Fibroblast of lung (primary cell): ENCODE measurements at regions not wholly inside any gene's neighbourhood (a gene's known extent, or its start where the extent isn't known, plus 50 kb on each side); places are given as distances from the start of the nearest gene placed in this dataset.

Experiments used
- DNase-seq, 2 donors: peaks; one replicate each; pipeline versions ENCODE4 v3.0.0 to v3.0.0-alpha.2; 2010; ENCODE audit warnings: low read depth in 2 of 2
- H2AFZ ChIP-seq: 2 replicates; pipeline ENCODE4 v1.5.1; 2012; ENCODE audit warnings: low read length, control low read depth, inconsistent platforms
- H3K27ac ChIP-seq: 2 replicates; pipeline ENCODE4 v1.5.1; 2011; ENCODE audit warnings: low read length, control low read depth; ENCODE audit not compliant: insufficient read depth
- H3K27me3 ChIP-seq: 2 replicates; pipeline ENCODE4 v1.5.1; 2011; ENCODE audit warnings: mild to moderate bottlenecking, low read length; ENCODE audit not compliant: control insufficient read depth, insufficient read depth
- H3K36me3 ChIP-seq: 2 replicates; pipeline ENCODE4 v1.5.1; 2011; ENCODE audit warnings: low read length; ENCODE audit not compliant: control insufficient read depth, insufficient read depth
- H3K4me1 ChIP-seq: 2 replicates; pipeline ENCODE4 v1.5.1; 2011; ENCODE audit warnings: low read length; ENCODE audit not compliant: control insufficient read depth, insufficient read depth; ENCODE audit errors: extremely low read depth
- H3K4me2 ChIP-seq: 2 replicates; pipeline ENCODE4 v1.5.1; 2011; ENCODE audit warnings: low read length, control low read depth; ENCODE audit not compliant: insufficient read depth; ENCODE audit errors: extremely low read depth
- H3K4me3 ChIP-seq, 4 experiments: fragments of 200-600 bp in 1 of 4; sonication (generic) in 1 of 4; replicated peaks in 1 of 4; 2 replicates each; pipeline ENCODE4 v1.5.1; 2011 to 2016; ENCODE audit warnings: low read length in 4 of 4, low read depth in 3 of 4, mild to moderate bottlenecking in 3 of 4, control low read depth in 2 of 4, inconsistent platforms in 1 of 4, mixed read lengths in 1 of 4; ENCODE audit not compliant: insufficient read depth in 1 of 4; ENCODE audit errors: control extremely low read depth in 1 of 4
- H3K79me2 ChIP-seq: 2 replicates; pipeline ENCODE4 v1.5.1; 2012; ENCODE audit warnings: mild to moderate bottlenecking, low read length, inconsistent platforms; ENCODE audit not compliant: control insufficient read depth, insufficient read depth
- H3K9ac ChIP-seq: 2 replicates; pipeline ENCODE4 v1.5.1; 2011; ENCODE audit warnings: mild to moderate bottlenecking, low read length, control low read depth; ENCODE audit not compliant: insufficient read depth
- H3K9me3 ChIP-seq: 2 replicates; pipeline ENCODE4 v1.5.1; 2012; ENCODE audit warnings: low read depth, low read length; ENCODE audit not compliant: control insufficient read depth, insufficient read depth
- H4K20me1 ChIP-seq: 2 replicates; pipeline ENCODE4 v1.5.1; 2011; ENCODE audit warnings: low read length; ENCODE audit not compliant: control insufficient read depth, insufficient read depth; ENCODE audit errors: extremely low read depth
- EZH2 ChIP-seq: IDR thresholded peaks from 2 replicates; pipeline ENCODE4 v1.5.1; 2012; ENCODE audit warnings: low read length, control low read depth, mild to moderate bottlenecking; ENCODE audit errors: missing control alignments
- TF ChIP-seq, protein P1 (sequence below), 2 donors: IDR thresholded peaks in 1 of 2; conservative IDR thresholded peaks in 1 of 2; 1 replicate in 1 of 2; 2 replicates in 1 of 2; pipeline ENCODE4 v1.5.1; 2011 to 2012; ENCODE audit warnings: low read length in 2 of 2, control low read depth in 1 of 2, inconsistent platforms in 1 of 2, low read depth in 1 of 2, mild to moderate bottlenecking in 1 of 2

DNA sequence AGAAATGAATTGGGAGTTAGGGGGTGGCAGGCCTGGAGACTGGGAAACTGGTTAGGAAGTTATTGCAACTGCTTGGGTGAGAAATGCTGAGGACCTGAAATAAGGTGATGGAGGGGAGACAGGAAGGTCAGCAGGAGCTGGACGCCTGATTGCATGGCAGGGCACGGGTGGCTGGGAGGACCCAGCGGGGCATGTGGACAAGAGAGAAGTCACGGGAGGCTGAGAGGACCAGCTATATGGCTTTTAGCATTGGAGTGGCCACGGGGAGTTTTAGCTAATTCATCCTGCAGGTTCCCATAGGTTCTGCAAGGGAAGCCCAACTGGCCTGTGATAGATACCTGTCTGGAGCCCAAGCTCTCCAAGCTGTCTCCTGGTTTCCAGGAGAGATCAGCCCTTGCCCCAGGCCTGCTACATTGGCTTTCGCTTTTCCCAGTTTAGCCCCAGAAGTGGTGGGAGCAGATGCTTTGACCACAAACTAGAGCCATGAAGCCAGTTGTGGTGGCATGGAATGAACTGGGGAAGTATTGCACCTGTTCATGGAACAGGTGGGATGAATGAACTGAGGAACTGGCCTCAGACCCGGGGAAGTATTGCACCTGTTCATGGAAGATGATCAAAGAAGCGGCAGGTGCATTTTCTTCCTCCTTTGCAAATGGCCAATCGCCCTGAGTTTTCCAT, 93.6 kb upstream of the TAF1B start:
- Histone ChIP-seq H3K4me3 (no peak overlapping the region), H3K4me1 (peaks cover 18% of the 10 kb centered on the region), H3K9me3 (no peaks in the 10 kb centered on the region), H3K27ac (no peak overlapping the region), H3K79me2 (no peaks in the 10 kb centered on the region), H3K36me3 (no peaks in the 10 kb centered on the region), H3K4me2 (no peak overlapping the region), H4K20me1 (no peaks in the 10 kb centered on the region), H3K27me3 (no peaks in the 10 kb centered on the region), H3K9ac (no peak overlapping the region), H2AFZ (no peak overlapping the region)
- no peak for DNase-seq
- TF ChIP-seq EZH2 = no peak
- TF ChIP-seq, protein P1, sequence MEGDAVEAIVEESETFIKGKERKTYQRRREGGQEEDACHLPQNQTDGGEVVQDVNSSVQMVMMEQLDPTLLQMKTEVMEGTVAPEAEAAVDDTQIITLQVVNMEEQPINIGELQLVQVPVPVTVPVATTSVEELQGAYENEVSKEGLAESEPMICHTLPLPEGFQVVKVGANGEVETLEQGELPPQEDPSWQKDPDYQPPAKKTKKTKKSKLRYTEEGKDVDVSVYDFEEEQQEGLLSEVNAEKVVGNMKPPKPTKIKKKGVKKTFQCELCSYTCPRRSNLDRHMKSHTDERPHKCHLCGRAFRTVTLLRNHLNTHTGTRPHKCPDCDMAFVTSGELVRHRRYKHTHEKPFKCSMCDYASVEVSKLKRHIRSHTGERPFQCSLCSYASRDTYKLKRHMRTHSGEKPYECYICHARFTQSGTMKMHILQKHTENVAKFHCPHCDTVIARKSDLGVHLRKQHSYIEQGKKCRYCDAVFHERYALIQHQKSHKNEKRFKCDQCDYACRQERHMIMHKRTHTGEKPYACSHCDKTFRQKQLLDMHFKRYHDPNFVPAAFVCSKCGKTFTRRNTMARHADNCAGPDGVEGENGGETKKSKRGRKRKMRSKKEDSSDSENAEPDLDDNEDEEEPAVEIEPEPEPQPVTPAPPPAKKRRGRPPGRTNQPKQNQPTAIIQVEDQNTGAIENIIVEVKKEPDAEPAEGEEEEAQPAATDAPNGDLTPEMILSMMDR (conservative IDR thresholded peaks at IDR 0.05 in 1 of 2, IDR thresholded peaks at IDR 0.05 in 1 of 2; ENCODE audit: low read depth in 1 of 2, low read length in 2 of 2) = no peak

DNA sequence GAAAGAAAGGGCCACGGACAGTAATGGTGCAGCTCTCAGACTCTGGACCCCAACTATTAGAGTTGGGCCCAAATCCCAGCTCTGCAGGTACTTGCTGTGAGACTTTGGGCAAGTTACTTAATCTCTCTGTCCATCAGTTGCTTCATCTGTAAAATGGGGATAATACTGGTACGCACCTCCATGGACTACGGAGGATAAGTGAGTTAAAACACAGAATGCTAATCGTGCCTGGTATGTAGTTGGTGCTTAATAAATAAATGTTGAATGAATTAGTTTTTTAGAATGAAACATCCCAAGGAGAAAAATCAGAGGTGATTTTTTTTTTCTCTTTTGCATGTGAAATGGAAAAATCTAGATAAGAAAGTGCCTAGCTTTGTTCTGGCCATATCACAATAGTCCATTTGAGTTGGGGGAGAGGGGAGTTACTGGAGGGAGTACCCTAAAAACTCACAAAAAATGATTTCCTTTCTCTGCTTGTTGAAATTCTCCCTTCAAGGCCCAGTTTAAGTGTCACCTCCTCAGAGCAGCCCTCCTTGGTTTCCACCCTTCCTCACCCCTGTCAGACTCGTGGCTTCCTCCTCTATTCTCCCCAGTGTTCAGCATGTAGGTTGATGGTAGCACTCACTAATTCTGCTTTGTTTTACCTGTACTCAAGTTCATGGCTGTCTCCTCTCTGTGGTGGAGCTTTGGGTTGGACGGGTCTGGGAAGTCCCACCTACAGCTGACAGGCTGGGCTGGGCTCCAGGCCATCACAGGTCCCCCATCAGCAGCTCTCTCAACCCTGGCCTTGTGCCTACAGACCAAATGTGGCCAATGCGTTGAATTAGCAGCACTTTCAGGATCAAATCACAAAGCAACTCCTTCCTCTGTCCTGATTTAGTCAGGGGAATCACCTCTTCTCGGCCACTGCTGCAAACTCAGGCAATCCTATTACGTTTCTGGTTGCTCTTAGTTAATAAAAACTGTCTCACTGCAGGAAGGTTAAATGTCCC, 92.8 kb upstream of the TAF1B start:
- H3K4me2 ChIP-seq = no peak overlapping the region
- no peak overlapping the region for H3K4me3 ChIP-seq
- H3K4me1 ChIP-seq = peaks cover 18% of the 10 kb centered on the region
- H3K79me2 ChIP-seq = no peaks in the 10 kb centered on the region
- H3K27me3 ChIP-seq = no peaks in the 10 kb centered on the region
- no peaks in the 10 kb centered on the region for H4K20me1 ChIP-seq
- no peaks in the 10 kb centered on the region for H3K36me3 ChIP-seq
- TF ChIP-seq, protein P1 (conservative IDR thresholded peaks at IDR 0.05 in 1 of 2, IDR thresholded peaks at IDR 0.05 in 1 of 2; ENCODE audit: low read depth in 1 of 2, low read length in 2 of 2) = no peak
- no peak for TF ChIP-seq EZH2
- no peak overlapping the region for H3K27ac ChIP-seq
- H2AFZ ChIP-seq = no peak overlapping the region
- no peak for DNase-seq
- no peaks in the 10 kb centered on the region for H3K9me3 ChIP-seq
- no peak overlapping the region for H3K9ac ChIP-seq

DNA sequence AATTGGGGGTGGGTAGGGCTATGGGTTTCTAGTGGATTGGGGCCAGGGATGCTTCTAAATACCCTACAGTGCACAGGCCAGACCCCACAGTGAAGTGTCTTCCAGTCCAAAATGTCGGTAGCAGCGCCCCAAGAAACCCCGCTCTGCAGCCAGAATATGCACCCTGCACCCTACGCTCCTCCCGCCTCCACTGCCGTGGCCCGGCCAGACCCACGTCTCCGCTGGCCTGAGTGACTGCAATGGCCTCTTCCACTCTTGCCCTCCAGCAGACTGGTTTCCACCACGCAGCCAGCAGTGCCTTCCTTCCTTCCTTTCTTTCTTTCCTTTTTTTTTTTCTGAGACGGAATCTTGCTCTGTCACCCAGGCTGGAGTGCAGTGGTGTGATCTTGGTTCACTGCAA, 91.4 kb upstream of the TAF1B start:
- H4K20me1 ChIP-seq = no peaks in the 10 kb centered on the region
- TF ChIP-seq, protein P1 (conservative IDR thresholded peaks at IDR 0.05 in 1 of 2, IDR thresholded peaks at IDR 0.05 in 1 of 2; ENCODE audit: low read depth in 1 of 2, low read length in 2 of 2) = no peak
- TF ChIP-seq EZH2 = no peak
- H3K79me2 ChIP-seq = no peaks in the 10 kb centered on the region
- peaks cover 18% of the 10 kb centered on the region for H3K4me1 ChIP-seq
- H3K36me3 ChIP-seq = no peaks in the 10 kb centered on the region
- no peaks in the 10 kb centered on the region for H3K27me3 ChIP-seq
- no peak for DNase-seq
- no peak overlapping the region for H2AFZ ChIP-seq
- H3K9me3 ChIP-seq = no peaks in the 10 kb centered on the region
- no peak overlapping the region for H3K4me3 ChIP-seq
- no peak overlapping the region for H3K27ac ChIP-seq
- H3K9ac ChIP-seq = no peak overlapping the region
- no peak overlapping the region for H3K4me2 ChIP-seq
